PC-9 (cell line): ENCODE measurements at regions not wholly inside any gene's neighbourhood (a gene's known extent, or its start where the extent isn't known, plus 50 kb on each side); places are given as distances from the start of the nearest gene placed in this dataset.

Source experiments
- BruUV-seq: library from RNA; stranded (reverse); fragments of 400-500 nt; replicated peaks from 2 replicates; lab custom pipeline; 2021; lab: Mats Ljungman, UMichigan
- CTCF ChIA-PET: fragments of 300-600 bp; sonication (Branson Sonifier 250); formaldehyde crosslinking; loops from one replicate; lab custom pipeline; 2022; ENCODE audit warnings: antibody characterized with exemption; lab: Charles Lee
- POLR2A ChIA-PET: fragments of 300-600 bp; sonication (Branson Sonifier 250); formaldehyde crosslinking; loops from one replicate; lab custom pipeline; 2022; ENCODE audit warnings: antibody characterized with exemption; ENCODE audit not compliant: unreplicated experiment; lab: Charles Lee
- DNase-seq, 2 experiments: peaks; one replicate each; pipeline versions ENCODE4 v3.0.0 to v3.0.0-alpha.2; 2015 to 2022; ENCODE audit warnings: mixed read lengths in 1 of 2
- H2AFZ ChIP-seq: fragments of 200-600 bp; sonication (generic); 2 replicates; pipeline ENCODE4 v1.8.1; 2017; ENCODE audit warnings: antibody characterized with exemption
- H3F3A ChIP-seq: fragments of 200-600 bp; sonication (generic); 2 replicates; pipeline ENCODE4 v1.8.1; 2017; ENCODE audit warnings: antibody characterized with exemption, mild to moderate bottlenecking, low read depth; ENCODE audit not compliant: insufficient read depth
- H3K27ac ChIP-seq: fragments of 200-600 bp; sonication (generic); 2 replicates; pipeline ENCODE4 v1.6.1; 2016; ENCODE audit warnings: mixed run types
- H3K27me3 ChIP-seq: fragments of 200-600 bp; sonication (generic); 2 replicates; pipeline ENCODE4 v1.6.1; 2016; ENCODE audit warnings: low read depth, mixed run types; ENCODE audit not compliant: insufficient read depth
- H3K36me3 ChIP-seq: fragments of 200-600 bp; sonication (generic); 2 replicates; pipeline ENCODE4 v1.6.1; 2016; ENCODE audit warnings: low read depth, mixed run types
- H3K4me1 ChIP-seq: fragments of 200-600 bp; sonication (generic); replicated peaks from 2 replicates; pipeline ENCODE4 v1.6.1; 2016; ENCODE audit warnings: mixed run types; ENCODE audit not compliant: insufficient read depth
- H3K4me2 ChIP-seq: fragments of 200-600 bp; sonication (generic); 2 replicates; pipeline ENCODE4 v1.6.1; 2017; ENCODE audit warnings: mixed run types
- H3K4me3 ChIP-seq: fragments of 200-600 bp; sonication (generic); 2 replicates; pipeline ENCODE4 v1.6.1; 2016; ENCODE audit warnings: mixed run types
- H3K79me2 ChIP-seq: fragments of 200-600 bp; sonication (generic); 2 replicates; pipeline ENCODE4 v1.6.1; 2017; ENCODE audit warnings: low read depth, mixed run types
- H3K9me2 ChIP-seq: fragments of 200-600 bp; sonication (generic); 2 replicates; pipeline ENCODE4 v1.8.1; 2017; ENCODE audit warnings: mild to moderate bottlenecking; ENCODE audit not compliant: insufficient read depth
- H3K9me3 ChIP-seq: fragments of 200-600 bp; sonication (generic); 2 replicates; pipeline ENCODE4 v1.8.1; 2016; ENCODE audit warnings: low read depth; ENCODE audit not compliant: insufficient read depth
- H4K20me1 ChIP-seq: fragments of 200-600 bp; sonication (generic); 2 replicates; pipeline ENCODE4 v1.8.1; 2017; ENCODE audit not compliant: insufficient read depth
- CTCF ChIP-seq: fragments of 200-600 bp; sonication (generic); conservative IDR thresholded peaks from 2 replicates; pipeline ENCODE4 v1.6.1; 2017; ENCODE audit warnings: mixed run types, antibody characterized with exemption, mild to moderate bottlenecking, moderate library complexity
- EZH2 ChIP-seq: fragments of 200-600 bp; sonication (generic); IDR thresholded peaks from 2 replicates; pipeline ENCODE4 v1.8.0; 2017; ENCODE audit warnings: antibody characterized with exemption, low read depth
- intact Hi-C: fragments of 100-400 bp; cut with micrococcal nuclease; formaldehyde crosslinking; loops from one replicate; pipeline ENCODE4 v1.10.0; 2022; ENCODE audit not compliant: unreplicated experiment

- no peaks in the 10 kb centered on the region for H3K79me2 ChIP-seq
- no peaks in the 10 kb centered on the region for H3K9me2 ChIP-seq
- no peak overlapping the region for H3K4me3 ChIP-seq
- no peaks in the 10 kb centered on the region for H3K36me3 ChIP-seq
- no peaks in the 10 kb centered on the region for H3K9me3 ChIP-seq
- no peaks in the 10 kb centered on the region for H4K20me1 ChIP-seq
- no peaks in the 10 kb centered on the region for H3K4me1 ChIP-seq
- DNase-seq: no peak
- no peak overlapping the region for H2AFZ ChIP-seq
- TF ChIP-seq CTCF (no peak), EZH2 (no peak)
- intact Hi-C loops: no loop called here
- H3K27me3 ChIP-seq: no peaks in the 10 kb centered on the region
- ChIA-PET CTCF (no interaction called here), POLR2A (no interaction called here)
- H3K4me2 ChIP-seq: no peak overlapping the region
- H3F3A ChIP-seq: no peaks in the 10 kb centered on the region
- H3K27ac ChIP-seq: no peak overlapping the region
- no TSS peak for BruUV-seq
Measured at GRCh38 chr5:125503946-125504345, 757.5 kb upstream of the ZNF608 start.

GRCh38 chr5:125505115-125505514 is 758.7 kb upstream of the ZNF608 start:
- H3K9me2 ChIP-seq: no peaks in the 10 kb centered on the region
- no TSS peak for BruUV-seq
- ChIA-PET POLR2A (no interaction called here), CTCF (no interaction called here)
- no peak overlapping the region for H3K27ac ChIP-seq
- H3K36me3 ChIP-seq: no peaks in the 10 kb centered on the region
- TF ChIP-seq CTCF (no peak), EZH2 (no peak)
- no peak overlapping the region for H3K4me3 ChIP-seq
- H4K20me1 ChIP-seq: no peaks in the 10 kb centered on the region
- no peaks in the 10 kb centered on the region for H3K27me3 ChIP-seq
- H3K79me2 ChIP-seq: no peaks in the 10 kb centered on the region
- no peak overlapping the region for H2AFZ ChIP-seq
- intact Hi-C loops: no loop called here
- H3K4me1 ChIP-seq: no peaks in the 10 kb centered on the region
- no peaks in the 10 kb centered on the region for H3F3A ChIP-seq
- no peaks in the 10 kb centered on the region for H3K9me3 ChIP-seq
- no peak overlapping the region for H3K4me2 ChIP-seq
- no peak for DNase-seq

GRCh38 chr5:125506124-125506523 is 759.7 kb upstream of the ZNF608 start:
- no peaks in the 10 kb centered on the region for H3F3A ChIP-seq
- no peaks in the 10 kb centered on the region for H3K4me1 ChIP-seq
- no peak overlapping the region for H3K4me2 ChIP-seq
- no peaks in the 10 kb centered on the region for H3K27me3 ChIP-seq
- H3K36me3 ChIP-seq: no peaks in the 10 kb centered on the region
- TF ChIP-seq EZH2 (no peak), CTCF (no peak)
- no peaks in the 10 kb centered on the region for H4K20me1 ChIP-seq
- no peak for DNase-seq
- intact Hi-C loops: no loop called here
- no peak overlapping the region for H2AFZ ChIP-seq
- no TSS peak for BruUV-seq
- CTCF ChIA-PET: no interaction called here
- H3K79me2 ChIP-seq: no peaks in the 10 kb centered on the region
- H3K4me3 ChIP-seq: no peak overlapping the region
- POLR2A ChIA-PET: no interaction called here
- no peaks in the 10 kb centered on the region for H3K9me3 ChIP-seq
- H3K9me2 ChIP-seq: no peaks in the 10 kb centered on the region
- H3K27ac ChIP-seq: no peak overlapping the region
